ENCODE measurements at regions not wholly inside any gene's neighbourhood (a gene's known extent, or its start where the extent isn't known, plus 50 kb on each side); places are given as distances from the start of the nearest gene placed in this dataset.

- no peak overlapping the region for H3K27ac ChIP-seq
- peaks cover 0 to 2% (median 0%) of the 10 kb centered on the region in 3 donors for H3K27me3 ChIP-seq (ENCODE audit: insufficient read depth in 3 of 3, low read length in 2 of 3)
- DNase-seq (no peak), ATAC-seq (no peak)
- no peak for TF ChIP-seq CTCF (IDR thresholded peaks at IDR 0.05)
- no peaks in the 10 kb centered on the region for H3K36me3 ChIP-seq (ENCODE audit: insufficient read depth in 1 of 2, low read depth in 1 of 2)
- no peaks in the 10 kb centered on the region for H3K9me3 ChIP-seq
- H3K4me3 ChIP-seq, result no peak overlapping the region
- WGBS, 3 donors, result 80 to 82% (median 80%) methylated on average over 6 of the region's 6 CpGs
- H3K4me1 ChIP-seq, result no peaks in the 10 kb centered on the region
- intact Hi-C loops (cut with DNase I), result no loop called here
These were observed 194.2 kb downstream of the BCL11B start for GRCh38 chr14:99077844-99078236.

- Histone ChIP-seq H3K27me3 (ENCODE audit: insufficient read depth in 3 of 3, low read length in 2 of 3) (no peaks in the 10 kb centered on the region), H3K4me1 (no peaks in the 10 kb centered on the region), H3K4me3 (no peak overlapping the region), H3K27ac (no peak overlapping the region), H3K9me3 (no peaks in the 10 kb centered on the region), H3K36me3 (ENCODE audit: insufficient read depth in 1 of 2, low read depth in 1 of 2) (no peaks in the 10 kb centered on the region)
- DNase-seq (no peak), ATAC-seq (no peak)
- TF ChIP-seq CTCF (IDR thresholded peaks at IDR 0.05), result no peak
- intact Hi-C loops (cut with DNase I), result no loop called here
- WGBS, 3 donors, result 74 to 85% (median 80%) methylated on average over 7 of the region's 7 CpGs
These were observed 193.6 kb downstream of the BCL11B start for GRCh38 chr14:99078426-99078825.

- no peak for ATAC-seq
These were observed 192.8 kb downstream of the BCL11B start for GRCh38 chr14:99079061-99079727.

GRCh38 chr14:99080306-99080705 is 191.7 kb downstream of the BCL11B start:
- no peak for DNase-seq
- intact Hi-C loops (cut with DNase I), result no loop called here
- WGBS, 3 donors, result 82 to 84% (median 83%) methylated on average over 3 of the region's 3 CpGs

More at GRCh38 chr14:99079061-99079727, 192.8 kb downstream of the BCL11B start:
- H3K4me1 ChIP-seq, result no peaks in the 10 kb centered on the region
- intact Hi-C loops (cut with DNase I), result no loop called here
- H3K9me3 ChIP-seq, result no peaks in the 10 kb centered on the region
- H3K27ac ChIP-seq, result no peak overlapping the region
- no peak for DNase-seq
- no peaks in the 10 kb centered on the region for H3K36me3 ChIP-seq (ENCODE audit: insufficient read depth in 1 of 2, low read depth in 1 of 2)
- no peak overlapping the region for H3K4me3 ChIP-seq
- WGBS, 3 donors, result 73 to 81% (median 77%) methylated on average over 9 of the region's 9 CpGs
- H3K27me3 ChIP-seq (ENCODE audit: insufficient read depth in 3 of 3, low read length in 2 of 3), result no peaks in the 10 kb centered on the region
- TF ChIP-seq CTCF (IDR thresholded peaks at IDR 0.05), result no peak

More at GRCh38 chr14:99080306-99080705, 191.7 kb downstream of the BCL11B start:
- Histone ChIP-seq H3K9me3 (no peaks in the 10 kb centered on the region), H3K4me3 (no peak overlapping the region), H3K27ac (no peak overlapping the region), H3K36me3 (ENCODE audit: insufficient read depth in 1 of 2, low read depth in 1 of 2) (no peaks in the 10 kb centered on the region), H3K27me3 (ENCODE audit: insufficient read depth in 3 of 3, low read length in 2 of 3) (no peaks in the 10 kb centered on the region), H3K4me1 (no peaks in the 10 kb centered on the region)
- TF ChIP-seq CTCF (IDR thresholded peaks at IDR 0.05), result no peak
- no peak for ATAC-seq

Measured in psoas muscle (tissue), 7 donors.